ENCODE measurements at regions not wholly inside any gene's neighbourhood (a gene's known extent, or its start where the extent isn't known, plus 50 kb on each side); places are given as distances from the start of the nearest gene placed in this dataset.

GRCh38 chr2:161004379-161004778 is 155.8 kb upstream of the TANK start:
- H3K27ac ChIP-seq: no peak overlapping the region
- TF ChIP-seq, protein P1, sequence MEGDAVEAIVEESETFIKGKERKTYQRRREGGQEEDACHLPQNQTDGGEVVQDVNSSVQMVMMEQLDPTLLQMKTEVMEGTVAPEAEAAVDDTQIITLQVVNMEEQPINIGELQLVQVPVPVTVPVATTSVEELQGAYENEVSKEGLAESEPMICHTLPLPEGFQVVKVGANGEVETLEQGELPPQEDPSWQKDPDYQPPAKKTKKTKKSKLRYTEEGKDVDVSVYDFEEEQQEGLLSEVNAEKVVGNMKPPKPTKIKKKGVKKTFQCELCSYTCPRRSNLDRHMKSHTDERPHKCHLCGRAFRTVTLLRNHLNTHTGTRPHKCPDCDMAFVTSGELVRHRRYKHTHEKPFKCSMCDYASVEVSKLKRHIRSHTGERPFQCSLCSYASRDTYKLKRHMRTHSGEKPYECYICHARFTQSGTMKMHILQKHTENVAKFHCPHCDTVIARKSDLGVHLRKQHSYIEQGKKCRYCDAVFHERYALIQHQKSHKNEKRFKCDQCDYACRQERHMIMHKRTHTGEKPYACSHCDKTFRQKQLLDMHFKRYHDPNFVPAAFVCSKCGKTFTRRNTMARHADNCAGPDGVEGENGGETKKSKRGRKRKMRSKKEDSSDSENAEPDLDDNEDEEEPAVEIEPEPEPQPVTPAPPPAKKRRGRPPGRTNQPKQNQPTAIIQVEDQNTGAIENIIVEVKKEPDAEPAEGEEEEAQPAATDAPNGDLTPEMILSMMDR (conservative IDR thresholded peaks at IDR 0.05): peak; percentile 50

DNA sequence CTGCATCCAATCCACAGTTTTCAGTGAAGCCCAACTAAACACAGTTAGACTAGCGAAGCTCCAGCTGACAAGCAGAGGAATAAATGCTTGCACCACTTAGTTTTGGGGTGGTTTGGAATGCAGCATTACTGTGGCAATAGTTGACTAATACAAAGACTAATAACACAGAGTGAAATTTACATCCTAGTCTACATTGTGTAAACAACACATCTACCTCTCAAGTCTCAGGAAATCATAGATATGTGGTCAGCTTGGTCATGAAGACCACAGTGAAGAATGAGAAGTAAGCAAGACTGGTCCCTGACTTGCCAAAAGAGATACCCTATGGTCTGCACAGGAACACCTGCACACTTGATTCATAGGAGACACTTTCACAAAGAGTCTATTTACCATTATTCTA is 155.1 kb upstream of the TANK start:
- no peak overlapping the region for H3K27ac ChIP-seq
- TF ChIP-seq, protein P1 (conservative IDR thresholded peaks at IDR 0.05): no peak

- TF ChIP-seq, protein P1 (conservative IDR thresholded peaks at IDR 0.05): no peak
- H3K27ac ChIP-seq: no peak overlapping the region
These were observed 151.9 kb upstream of the TANK start for GRCh38 chr2:161008311-161008710.

- no peak overlapping the region for H3K27ac ChIP-seq
- TF ChIP-seq, protein P1 (conservative IDR thresholded peaks at IDR 0.05): no peak
These were observed 149.7 kb upstream of the TANK start for GRCh38 chr2:161010503-161011015.

DNA sequence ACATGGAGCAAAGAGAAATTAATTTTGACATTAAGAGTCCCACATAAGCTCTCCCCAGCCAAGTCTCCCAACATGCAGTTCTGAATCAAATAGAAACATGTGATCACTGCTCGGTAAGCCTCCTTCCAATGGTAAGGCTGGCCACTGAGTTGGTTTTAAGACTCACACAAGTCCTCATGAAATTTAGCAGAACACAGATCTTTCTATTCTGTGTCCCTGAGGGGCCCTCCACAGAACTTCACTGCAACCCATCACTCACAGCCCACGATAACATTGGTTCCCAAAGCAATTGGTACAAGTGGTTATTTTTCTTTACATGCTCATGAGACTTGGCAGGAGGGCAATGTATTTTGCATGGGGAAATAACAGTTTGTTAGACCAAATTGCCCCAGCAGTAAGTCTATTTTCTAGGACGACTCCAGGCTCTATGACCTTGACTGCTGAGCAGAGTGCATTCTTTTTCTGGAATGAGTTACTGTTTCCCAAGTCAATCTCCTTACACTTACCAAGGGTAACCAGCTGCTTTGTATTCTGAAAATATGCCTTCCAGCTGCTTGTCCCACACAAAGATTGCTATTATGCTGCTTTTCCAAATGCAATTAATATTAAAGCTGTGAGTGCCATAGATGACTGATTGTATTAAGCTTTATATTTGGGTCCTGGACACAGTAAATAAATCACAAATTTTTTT is 142.3 kb upstream of the TANK start:
- no peak overlapping the region for H3K27ac ChIP-seq
- TF ChIP-seq, protein P1 (conservative IDR thresholded peaks at IDR 0.05): no peak

DNA sequence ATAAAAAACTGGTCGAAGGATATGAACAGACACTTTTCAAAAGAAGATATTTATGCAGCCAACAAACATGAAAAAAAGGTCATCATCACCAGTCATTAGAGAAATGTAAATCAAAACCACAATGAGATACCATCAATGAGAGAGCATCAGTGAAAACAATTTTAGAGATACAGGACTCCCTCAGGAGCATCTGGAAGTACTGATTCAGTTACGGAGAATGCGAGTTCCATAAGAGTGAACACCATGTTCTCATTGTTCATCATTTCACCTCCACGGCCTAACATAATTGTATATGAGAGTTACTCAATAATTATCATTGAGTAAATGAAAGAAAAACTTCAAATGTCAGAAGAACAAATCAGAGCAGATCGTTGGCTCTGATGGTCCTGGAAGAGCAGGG is 140.9 kb upstream of the TANK start:
- TF ChIP-seq, protein P1 (conservative IDR thresholded peaks at IDR 0.05): no peak
- H3K27ac ChIP-seq: no peak overlapping the region

- no peak overlapping the region for H3K27ac ChIP-seq
- TF ChIP-seq, protein P1 (conservative IDR thresholded peaks at IDR 0.05): no peak
These were observed 139.8 kb upstream of the TANK start for GRCh38 chr2:161020437-161020836.
